Epithelial cell of proximal tubule (primary cell): ENCODE measurements at regions not wholly inside any gene's neighbourhood (a gene's known extent, or its start where the extent isn't known, plus 50 kb on each side); places are given as distances from the start of the nearest gene placed in this dataset.
"Not testable (repeated sequence)": the region's sequence is repeated elsewhere in the genome, so short reads cannot be mapped to it uniquely, and the experiment has no call there.

ENCODE experiments used
- DNase-seq: peaks from one replicate; pipeline ENCODE4 v3.0.0-alpha.2; 2011; ENCODE audit warnings: low read depth
- H3K4me3 ChIP-seq: 2 replicates; pipeline ENCODE4 v1.5.1; 2011; ENCODE audit warnings: low read depth, mild to moderate bottlenecking, low read length
- TF ChIP-seq, protein P1 (sequence below): conservative IDR thresholded peaks from 2 replicates; pipeline ENCODE4 v1.5.1; 2012; ENCODE audit warnings: low read depth, mild to moderate bottlenecking, low read length

DNA sequence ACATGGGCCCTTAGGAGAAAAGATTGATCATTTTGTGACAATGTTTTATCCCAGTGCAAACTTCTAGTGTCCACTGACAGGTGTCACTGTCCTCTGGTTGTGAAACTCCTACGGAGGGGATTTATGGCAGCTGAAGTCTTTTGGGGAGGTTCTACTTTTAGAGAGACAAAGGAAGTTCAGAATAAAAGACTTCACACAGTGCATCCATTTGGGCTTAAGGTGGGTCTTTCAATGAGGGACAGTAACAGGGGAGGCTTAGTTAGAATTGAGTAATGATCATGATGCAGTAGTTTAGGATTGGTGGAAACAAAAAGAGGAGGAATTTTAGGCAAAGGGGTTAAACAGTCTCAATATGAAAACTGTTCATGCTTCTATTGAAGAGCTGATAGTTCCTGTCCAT, 501.1 kb upstream of the NRP1 start:
- no peak for DNase-seq
- no peak overlapping the region for H3K4me3 ChIP-seq
- TF ChIP-seq, protein P1, sequence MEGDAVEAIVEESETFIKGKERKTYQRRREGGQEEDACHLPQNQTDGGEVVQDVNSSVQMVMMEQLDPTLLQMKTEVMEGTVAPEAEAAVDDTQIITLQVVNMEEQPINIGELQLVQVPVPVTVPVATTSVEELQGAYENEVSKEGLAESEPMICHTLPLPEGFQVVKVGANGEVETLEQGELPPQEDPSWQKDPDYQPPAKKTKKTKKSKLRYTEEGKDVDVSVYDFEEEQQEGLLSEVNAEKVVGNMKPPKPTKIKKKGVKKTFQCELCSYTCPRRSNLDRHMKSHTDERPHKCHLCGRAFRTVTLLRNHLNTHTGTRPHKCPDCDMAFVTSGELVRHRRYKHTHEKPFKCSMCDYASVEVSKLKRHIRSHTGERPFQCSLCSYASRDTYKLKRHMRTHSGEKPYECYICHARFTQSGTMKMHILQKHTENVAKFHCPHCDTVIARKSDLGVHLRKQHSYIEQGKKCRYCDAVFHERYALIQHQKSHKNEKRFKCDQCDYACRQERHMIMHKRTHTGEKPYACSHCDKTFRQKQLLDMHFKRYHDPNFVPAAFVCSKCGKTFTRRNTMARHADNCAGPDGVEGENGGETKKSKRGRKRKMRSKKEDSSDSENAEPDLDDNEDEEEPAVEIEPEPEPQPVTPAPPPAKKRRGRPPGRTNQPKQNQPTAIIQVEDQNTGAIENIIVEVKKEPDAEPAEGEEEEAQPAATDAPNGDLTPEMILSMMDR: no peak

DNA sequence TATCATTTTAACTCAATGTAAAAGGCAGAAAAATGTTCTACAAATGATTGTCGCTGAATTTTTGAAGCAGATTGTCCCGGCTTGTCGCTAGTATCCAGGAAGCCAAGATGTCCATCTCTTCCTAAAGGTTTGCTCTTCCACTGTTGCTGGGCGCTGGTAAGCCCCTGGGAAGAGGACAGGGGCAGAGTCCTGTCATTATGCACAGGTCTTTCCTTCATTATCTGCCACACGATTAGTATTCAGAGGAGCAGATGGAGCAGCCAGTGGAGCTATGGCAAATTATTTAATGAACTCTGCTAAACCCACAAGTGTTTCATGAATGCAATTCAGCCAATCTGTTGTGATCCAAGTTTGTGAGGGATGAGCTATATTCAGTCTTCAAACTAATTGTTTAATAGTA, 499.1 kb upstream of the NRP1 start:
- DNase-seq: no peak

DNA sequence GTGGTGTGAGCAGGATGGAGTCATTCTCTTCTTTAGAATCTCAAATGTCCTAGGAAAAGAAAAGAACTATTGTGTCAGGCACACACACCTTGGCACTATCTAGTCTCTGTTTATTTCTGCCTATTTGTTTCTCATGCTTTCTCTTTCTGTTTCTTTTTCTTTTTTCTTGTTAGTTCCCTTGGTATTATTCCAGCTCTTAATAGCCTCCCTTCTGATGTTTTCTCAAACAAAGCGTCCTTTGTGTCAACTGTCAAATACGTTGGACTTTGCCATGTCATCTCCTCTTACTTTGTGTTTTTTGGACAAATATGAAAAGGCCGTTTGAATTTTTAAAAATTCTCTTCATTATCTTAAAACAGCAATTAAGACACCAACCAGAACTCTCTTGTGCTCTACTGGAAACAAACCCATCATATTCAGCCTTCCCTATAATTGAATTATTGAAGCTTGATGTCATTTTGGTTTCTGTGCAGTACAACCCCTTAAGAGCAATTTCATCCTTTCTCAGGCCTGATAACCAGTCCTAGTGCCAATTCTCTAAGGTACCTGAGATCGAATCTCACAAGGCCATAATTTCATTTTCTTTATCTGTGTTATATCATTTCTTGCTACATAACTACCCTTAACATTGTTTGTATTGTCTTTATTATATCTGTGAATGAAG, 497.8 kb upstream of the NRP1 start:
- TF ChIP-seq, protein P1: no peak
- DNase-seq: no peak
- H3K4me3 ChIP-seq: no peak overlapping the region

More for the DNA sequence above, 499.1 kb upstream of the NRP1 start:
- TF ChIP-seq, protein P1: no peak
- H3K4me3 ChIP-seq: no peak overlapping the region

DNA sequence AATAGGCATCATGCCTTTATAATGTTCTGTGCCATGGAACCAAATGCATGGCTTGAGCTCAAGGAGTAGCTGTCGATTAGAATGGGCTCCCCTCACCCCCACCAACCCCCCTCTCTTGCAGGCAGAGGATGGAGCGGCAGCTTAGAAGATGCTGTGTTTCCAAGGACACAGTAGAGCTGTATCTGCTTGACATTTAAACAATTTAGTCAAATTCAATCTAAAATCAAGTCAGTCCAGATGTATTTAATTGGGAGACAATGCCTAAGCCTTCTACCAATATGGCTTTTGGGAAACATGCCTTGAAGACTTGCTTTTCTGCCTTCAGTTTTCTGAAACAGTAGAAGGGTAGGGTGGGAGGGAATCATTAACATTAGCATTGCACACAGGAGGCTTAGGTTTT, 497.1 kb upstream of the NRP1 start:
- DNase-seq: no peak
- TF ChIP-seq, protein P1: no peak
- H3K4me3 ChIP-seq: no peak overlapping the region

DNA sequence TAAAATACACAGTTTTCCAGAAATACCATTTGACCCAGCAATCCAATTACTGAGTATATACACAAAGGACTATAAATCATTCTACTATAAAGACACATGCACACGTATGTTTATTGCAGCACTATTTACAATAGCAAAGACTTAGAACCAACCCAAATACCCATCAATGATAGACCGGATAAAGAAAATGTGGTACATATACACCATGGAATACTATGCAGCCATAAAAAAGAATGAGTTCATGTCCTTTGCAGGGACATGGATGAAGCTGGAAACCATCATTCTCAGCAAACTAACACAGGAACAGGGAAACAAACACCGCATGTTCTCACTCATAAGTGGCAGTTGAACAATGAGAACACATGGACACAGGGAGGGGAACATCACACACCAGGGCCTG, 495.4 kb upstream of the NRP1 start:
- H3K4me3 ChIP-seq, DNase-seq: not testable (repeated sequence)

DNA sequence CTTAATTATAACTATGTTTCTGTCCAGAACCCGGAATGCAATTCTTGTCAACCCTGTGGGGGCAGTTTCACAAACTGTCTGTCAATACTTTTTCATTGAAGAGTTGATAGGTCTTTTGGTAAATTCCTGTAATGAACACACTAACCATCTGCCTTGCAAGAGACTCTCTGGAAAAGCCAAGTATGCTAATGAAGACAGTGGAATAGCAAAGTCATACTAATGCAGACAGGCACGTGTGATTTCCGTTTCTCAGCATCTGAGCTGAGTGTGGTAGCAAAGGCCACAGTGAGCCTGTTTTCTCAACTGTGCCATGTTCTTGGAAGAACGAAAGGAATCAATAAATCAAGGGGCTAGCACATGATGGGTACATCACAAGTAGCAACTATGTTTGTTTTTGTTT, 494.1 kb upstream of the NRP1 start:
- no peak for DNase-seq
- no peak overlapping the region for H3K4me3 ChIP-seq
- TF ChIP-seq, protein P1: no peak

DNA sequence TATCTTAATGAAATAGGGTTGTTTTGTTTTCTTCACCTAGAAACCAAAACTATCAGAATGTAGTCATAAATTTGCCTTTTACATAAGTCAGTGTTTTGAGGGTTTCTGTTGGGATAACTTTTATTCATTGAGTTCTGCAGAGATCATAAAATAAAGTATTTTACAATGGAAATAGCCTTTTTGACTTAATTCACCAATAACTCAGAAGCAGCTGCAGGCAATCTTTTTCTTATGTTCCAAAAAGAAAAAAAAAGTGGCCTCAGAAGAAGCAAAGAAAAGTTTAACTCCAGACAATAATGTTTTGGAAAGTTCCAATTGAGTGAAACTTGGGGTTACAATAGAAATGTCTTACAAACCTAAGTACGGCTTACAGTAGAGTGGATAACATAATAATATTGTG, 491.7 kb upstream of the NRP1 start:
- TF ChIP-seq, protein P1: no peak
- no peak for DNase-seq
- H3K4me3 ChIP-seq: no peak overlapping the region
